WERI-Rb-1 (cell line): ENCODE measurements at regions not wholly inside any gene's neighbourhood (a gene's known extent, or its start where the extent isn't known, plus 50 kb on each side); places are given as distances from the start of the nearest gene placed in this dataset.
"Not testable (repeated sequence)": the region's sequence is repeated elsewhere in the genome, so short reads cannot be mapped to it uniquely, and the experiment has no call there.

Experiments
- DNase-seq: peaks from one replicate; pipeline ENCODE4 v3.0.0-alpha.2; 2020
- H3K27ac ChIP-seq: fragments of 250-450 bp; sonication (Bioruptor Pico); 2 replicates; pipeline ENCODE4 v1.5.1; 2020; ENCODE audit warnings: mild to moderate bottlenecking, moderate library complexity
- H3K27me3 ChIP-seq: fragments of 250-450 bp; sonication (Bioruptor Pico); 2 replicates; pipeline ENCODE4 v1.5.1; 2021; ENCODE audit warnings: mild to moderate bottlenecking, low read depth, moderate library complexity; ENCODE audit not compliant: insufficient read depth, severe bottlenecking
- H3K36me3 ChIP-seq: fragments of 250-450 bp; sonication (Bioruptor Pico); 2 replicates; pipeline ENCODE4 v1.5.1; 2020; ENCODE audit warnings: mild to moderate bottlenecking, moderate library complexity
- H3K4me3 ChIP-seq: 2 replicates; pipeline ENCODE4 v1.5.1; 2011; ENCODE audit warnings: low read depth, mild to moderate bottlenecking, control low read depth, low read length
- H3K9me3 ChIP-seq: fragments of 250-450 bp; sonication (Bioruptor Pico); 2 replicates; pipeline ENCODE4 v1.5.1; 2021; ENCODE audit warnings: mild to moderate bottlenecking, moderate library complexity; ENCODE audit not compliant: severe bottlenecking
- CTCF ChIP-seq: IDR thresholded peaks from 2 replicates; pipeline ENCODE4 v1.5.1; 2011; ENCODE audit warnings: low read depth, mild to moderate bottlenecking, control low read depth, inconsistent platforms, low read length

GRCh38 chr1:98110674-98111073 lies 189.8 kb upstream of the DPYD start:
- Histone ChIP-seq H3K27me3 (no peaks in the 10 kb centered on the region), H3K4me3 (no peak overlapping the region), H3K9me3 (no peaks in the 10 kb centered on the region), H3K36me3 (no peaks in the 10 kb centered on the region), H3K27ac (no peak overlapping the region)
- TF ChIP-seq CTCF, result no peak
- no peak for DNase-seq

- not testable (repeated sequence) for H3K27me3 ChIP-seq, DNase-seq, H3K36me3 ChIP-seq, H3K4me3 ChIP-seq, H3K9me3 ChIP-seq, H3K27ac ChIP-seq
These were observed 187.5 kb upstream of the DPYD start for GRCh38 chr1:98108378-98108777.

GRCh38 chr1:98107256-98107655 lies 186.4 kb upstream of the DPYD start:
- no peak for DNase-seq
- no peak for TF ChIP-seq CTCF
- H3K9me3 ChIP-seq, result no peaks in the 10 kb centered on the region

GRCh38 chr1:98104289-98104688 lies 183.5 kb upstream of the DPYD start:
- no peaks in the 10 kb centered on the region for H3K27me3 ChIP-seq
- TF ChIP-seq CTCF, result no peak
- no peak overlapping the region for H3K4me3 ChIP-seq
- no peaks in the 10 kb centered on the region for H3K9me3 ChIP-seq
- H3K36me3 ChIP-seq, result no peaks in the 10 kb centered on the region
- DNase-seq, result no peak
- no peak overlapping the region for H3K27ac ChIP-seq

More at GRCh38 chr1:98107256-98107655, 186.4 kb upstream of the DPYD start:
- Histone ChIP-seq H3K36me3 (no peaks in the 10 kb centered on the region), H3K4me3 (no peak overlapping the region), H3K27ac (no peak overlapping the region), H3K27me3 (no peaks in the 10 kb centered on the region)

GRCh38 chr1:98103617-98104285 lies 182.9 kb upstream of the DPYD start:
- Histone ChIP-seq H3K4me3 (no peak overlapping the region), H3K36me3 (no peaks in the 10 kb centered on the region), H3K27ac (no peak overlapping the region), H3K27me3 (no peaks in the 10 kb centered on the region), H3K9me3 (no peaks in the 10 kb centered on the region)
- no peak for TF ChIP-seq CTCF
- DNase-seq, result no peak

GRCh38 chr1:98102345-98103030 lies 181.7 kb upstream of the DPYD start:
- H3K27me3 ChIP-seq, result no peaks in the 10 kb centered on the region
- H3K36me3 ChIP-seq, result no peaks in the 10 kb centered on the region
- no peaks in the 10 kb centered on the region for H3K9me3 ChIP-seq
- no peak overlapping the region for H3K27ac ChIP-seq
- no peak overlapping the region for H3K4me3 ChIP-seq
- no peak for TF ChIP-seq CTCF
- DNase-seq, result no peak
